ENCODE measurements at regions not wholly inside any gene's neighbourhood (a gene's known extent, or its start where the extent isn't known, plus 50 kb on each side); places are given as distances from the start of the nearest gene placed in this dataset.

DNA sequence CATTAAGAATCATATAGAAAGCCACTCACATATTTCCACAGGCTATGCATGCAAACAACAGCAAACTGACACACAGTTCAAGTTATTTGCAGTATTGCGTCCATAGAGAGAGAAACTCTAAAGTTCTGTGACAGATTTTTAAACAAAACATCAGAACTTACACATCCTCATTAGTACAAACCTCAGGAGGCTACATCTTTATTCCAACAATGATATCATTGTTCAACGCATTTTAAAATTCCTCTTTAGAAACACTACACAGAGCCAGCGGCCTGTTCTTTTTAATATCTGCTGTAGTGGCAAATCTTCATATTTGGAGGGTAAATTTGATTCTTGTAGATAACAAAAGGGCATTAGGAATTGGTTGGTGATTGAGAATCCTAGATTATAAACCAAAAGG is 55.9 kb upstream of the NFE2L3 start:
- Histone ChIP-seq H3K4me1 (ENCODE audit: control insufficient read depth, insufficient read depth, low read length) (peaks cover 4% of the 10 kb centered on the region), H3K9ac (ENCODE audit: low read depth, low read length) (no peak overlapping the region), H3K9me3 (ENCODE audit: control insufficient read depth, insufficient read depth, low read length) (no peaks in the 10 kb centered on the region), H3K4me3 (ENCODE audit: low read depth, low read length) (no peak overlapping the region), H3K36me3 (ENCODE audit: control insufficient read depth, insufficient read depth, low read length) (no peaks in the 10 kb centered on the region), H3K27me3 (ENCODE audit: control insufficient read depth, insufficient read depth, low read length) (no peaks in the 10 kb centered on the region)

DNA sequence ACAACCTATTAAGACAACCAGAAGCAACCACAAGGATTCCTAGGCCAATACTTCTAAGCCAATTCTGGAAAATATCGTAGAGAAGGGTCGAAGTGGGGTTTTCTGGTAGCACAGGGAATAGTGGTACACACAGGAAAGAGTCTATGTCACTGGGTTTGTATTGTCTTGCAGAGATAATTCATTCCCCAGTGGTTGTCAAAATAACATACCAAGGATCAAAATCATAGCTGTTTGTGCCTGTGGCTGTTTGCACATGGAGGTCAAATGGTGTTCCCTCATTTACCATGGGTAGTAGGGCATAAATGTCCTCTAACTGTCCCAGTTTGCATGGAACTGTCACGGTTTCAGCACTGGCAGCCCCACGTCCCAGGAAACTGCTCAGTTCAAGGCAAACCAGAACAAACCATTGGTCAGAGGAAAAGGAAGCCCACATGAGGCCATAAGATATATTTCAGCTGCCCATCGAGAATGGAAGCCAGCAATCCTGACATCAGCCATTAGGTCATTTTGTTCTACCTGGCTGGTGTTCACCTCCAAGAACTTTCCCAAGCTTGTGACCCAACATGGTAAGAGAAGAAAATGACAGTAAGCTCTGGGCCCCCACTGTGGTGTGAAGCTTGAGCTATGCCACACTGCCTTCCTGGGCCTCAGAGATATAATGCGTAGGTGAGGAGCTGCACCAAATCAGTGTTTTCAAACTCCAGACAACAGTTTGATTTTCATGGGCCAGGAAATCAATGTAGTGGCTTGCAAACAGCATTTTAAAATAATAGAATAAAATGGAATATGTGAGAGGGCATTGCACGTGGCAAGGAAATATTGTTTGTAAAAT is 53.9 kb upstream of the NFE2L3 start:
- no peak overlapping the region for H3K9ac ChIP-seq (ENCODE audit: low read depth, low read length)
- no peaks in the 10 kb centered on the region for H3K9me3 ChIP-seq (ENCODE audit: control insufficient read depth, insufficient read depth, low read length)
- H3K4me1 ChIP-seq (ENCODE audit: control insufficient read depth, insufficient read depth, low read length), result peaks cover 11% of the 10 kb centered on the region
- no peak overlapping the region for H3K4me3 ChIP-seq (ENCODE audit: low read depth, low read length)
- H3K27me3 ChIP-seq (ENCODE audit: control insufficient read depth, insufficient read depth, low read length), result no peaks in the 10 kb centered on the region
- H3K36me3 ChIP-seq (ENCODE audit: control insufficient read depth, insufficient read depth, low read length), result no peaks in the 10 kb centered on the region

DNA sequence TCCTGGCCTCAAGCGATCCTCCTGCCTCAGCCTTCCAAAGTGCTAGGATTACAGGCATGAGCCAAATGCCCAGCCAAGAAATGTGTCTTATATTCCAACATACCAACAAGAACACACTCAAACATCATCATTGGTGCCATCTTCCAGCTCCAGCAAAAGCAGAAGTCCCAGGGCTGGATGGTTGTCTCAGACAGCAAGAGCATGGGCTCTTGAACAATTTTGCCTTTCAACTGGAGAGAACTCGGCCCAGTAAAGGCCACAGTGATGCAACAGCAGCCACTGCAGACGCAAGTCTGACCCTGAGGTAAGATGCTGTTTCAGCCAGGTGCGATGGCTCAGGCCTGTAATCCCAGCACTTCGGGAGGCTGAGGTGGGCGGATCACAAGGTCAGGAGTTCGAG is 52.8 kb upstream of the NFE2L3 start:
- H3K27me3 ChIP-seq (ENCODE audit: control insufficient read depth, insufficient read depth, low read length), result no peaks in the 10 kb centered on the region
- H3K36me3 ChIP-seq (ENCODE audit: control insufficient read depth, insufficient read depth, low read length), result no peaks in the 10 kb centered on the region
- no peaks in the 10 kb centered on the region for H3K9me3 ChIP-seq (ENCODE audit: control insufficient read depth, insufficient read depth, low read length)
- no peak overlapping the region for H3K9ac ChIP-seq (ENCODE audit: low read depth, low read length)
- no peak overlapping the region for H3K4me3 ChIP-seq (ENCODE audit: low read depth, low read length)
- H3K4me1 ChIP-seq (ENCODE audit: control insufficient read depth, insufficient read depth, low read length), result peaks cover 11% of the 10 kb centered on the region

DNA sequence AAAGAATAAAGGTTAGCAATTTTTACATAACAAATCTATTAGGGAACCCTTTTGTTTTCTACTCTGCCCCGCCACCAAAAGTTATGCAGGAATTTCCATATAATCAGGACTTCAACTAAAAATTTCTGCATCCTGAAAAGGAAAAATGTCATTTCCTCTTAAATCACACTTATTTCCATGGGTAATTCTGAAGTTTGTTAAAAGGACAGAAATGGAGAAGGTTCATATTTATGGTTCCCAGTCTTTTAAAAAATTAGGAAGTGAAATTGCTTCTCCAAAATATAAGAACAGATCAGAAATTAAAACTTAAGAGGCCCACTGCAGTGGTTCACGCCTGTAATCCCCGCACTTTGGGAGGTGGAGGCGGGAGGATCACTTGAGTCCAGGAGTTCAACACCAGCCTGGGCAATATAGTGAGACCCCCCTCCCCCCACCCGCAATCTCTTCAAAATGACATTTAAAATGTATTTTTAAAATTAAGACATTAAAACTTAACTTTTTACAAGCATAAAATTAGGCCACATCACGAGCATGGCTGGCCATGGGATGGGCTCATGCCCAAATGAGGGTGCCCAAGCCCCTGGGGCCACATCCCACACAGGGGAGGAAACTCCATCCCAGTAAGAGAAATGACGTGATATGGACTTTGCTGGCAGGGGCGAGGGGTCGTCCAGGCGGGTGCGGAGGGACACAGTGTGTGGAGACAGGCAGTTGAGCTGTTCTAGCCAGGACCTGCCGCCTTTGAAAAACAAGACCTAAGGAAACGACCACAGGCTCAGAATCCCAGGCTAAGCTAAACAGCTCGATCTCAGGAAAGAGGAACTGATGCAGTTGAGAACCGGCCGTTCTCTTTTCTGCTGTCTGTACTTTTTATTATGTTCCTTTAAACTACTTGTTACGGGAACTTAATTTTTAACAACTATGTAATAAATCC is 51.3 kb upstream of the NFE2L3 start:
- Histone ChIP-seq H3K9ac (ENCODE audit: low read depth, low read length) (peak overlapping the region; percentile 37), H3K4me3 (ENCODE audit: low read depth, low read length) (no peak overlapping the region), H3K9me3 (ENCODE audit: control insufficient read depth, insufficient read depth, low read length) (no peaks in the 10 kb centered on the region), H3K36me3 (ENCODE audit: control insufficient read depth, insufficient read depth, low read length) (no peaks in the 10 kb centered on the region), H3K27me3 (ENCODE audit: control insufficient read depth, insufficient read depth, low read length) (no peaks in the 10 kb centered on the region), H3K4me1 (ENCODE audit: control insufficient read depth, insufficient read depth, low read length) (peaks cover 11% of the 10 kb centered on the region)

DNA sequence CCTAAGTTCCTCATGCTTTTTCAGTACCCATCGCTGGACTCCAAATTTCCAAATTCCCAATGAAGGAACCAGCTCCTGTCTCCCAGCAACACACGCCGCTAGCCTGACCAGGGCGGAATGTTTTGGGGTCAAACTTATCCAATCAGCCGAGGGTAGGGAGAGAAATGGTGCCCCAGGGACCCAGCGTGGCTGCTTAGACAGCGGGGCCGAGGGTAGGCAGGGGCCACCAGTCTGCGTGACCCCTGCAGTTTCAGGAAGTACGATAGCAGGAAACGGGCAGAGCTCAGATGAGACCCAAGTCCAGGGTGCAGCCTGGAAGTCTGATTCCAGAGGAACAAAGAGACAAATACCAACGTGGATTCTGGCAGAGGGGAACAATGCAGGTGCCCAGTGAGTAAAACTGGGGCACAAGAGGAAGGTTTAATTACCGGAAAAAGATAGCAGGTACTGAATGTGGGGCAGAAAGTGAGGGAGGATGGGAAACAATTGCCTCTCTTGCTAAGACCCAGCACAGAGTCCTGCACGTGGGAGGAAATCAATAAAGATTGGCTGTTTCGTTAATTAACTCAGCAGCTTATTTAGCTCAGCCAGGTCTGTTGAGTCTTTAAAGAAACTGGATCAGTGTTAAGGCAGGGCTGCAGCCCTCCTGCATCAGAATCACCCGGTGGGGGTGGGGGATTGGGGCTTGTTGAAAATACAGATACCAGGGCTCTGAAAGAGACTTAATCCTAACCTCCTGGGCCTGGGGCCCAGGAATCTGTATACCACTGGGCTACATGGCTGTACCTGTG is 50.4 kb upstream of the NFE2L3 start:
- H3K4me1 ChIP-seq (ENCODE audit: control insufficient read depth, insufficient read depth, low read length), result peaks cover 11% of the 10 kb centered on the region

GRCh38 chr7:26102176-26102575 is 49.8 kb upstream of the NFE2L3 start:
- Histone ChIP-seq H3K9ac (ENCODE audit: low read depth, low read length) (no peak overlapping the region), H3K4me1 (ENCODE audit: control insufficient read depth, insufficient read depth, low read length) (peaks cover 11% of the 10 kb centered on the region), H3K4me3 (ENCODE audit: low read depth, low read length) (no peak overlapping the region), H3K36me3 (ENCODE audit: control insufficient read depth, insufficient read depth, low read length) (no peaks in the 10 kb centered on the region), H3K27me3 (ENCODE audit: control insufficient read depth, insufficient read depth, low read length) (no peaks in the 10 kb centered on the region), H3K9me3 (ENCODE audit: control insufficient read depth, insufficient read depth, low read length) (no peaks in the 10 kb centered on the region)

More for the DNA sequence above, 50.4 kb upstream of the NFE2L3 start:
- Histone ChIP-seq H3K36me3 (ENCODE audit: control insufficient read depth, insufficient read depth, low read length) (no peaks in the 10 kb centered on the region), H3K9me3 (ENCODE audit: control insufficient read depth, insufficient read depth, low read length) (no peaks in the 10 kb centered on the region), H3K9ac (ENCODE audit: low read depth, low read length) (peak overlapping the region; percentile 37), H3K27me3 (ENCODE audit: control insufficient read depth, insufficient read depth, low read length) (no peaks in the 10 kb centered on the region), H3K4me3 (ENCODE audit: low read depth, low read length) (peak overlapping the region; percentile 41)

All from iPS-15b (cell line).